Activated T-cell treated with anti-CD3 and anti-CD28 coated beads, Interleukin-2, amount 50 U/mL, for 4 hours (primary cell): ENCODE measurements at regions not wholly inside any gene's neighbourhood (a gene's known extent, or its start where the extent isn't known, plus 50 kb on each side); places are given as distances from the start of the nearest gene placed in this dataset.

Experiments used
- ATAC-seq, 2 donors: fragments of 200-7000 bp; cut with Tn5 transposase; one replicate each; pipeline ENCODE4 v1.10.0; 2021
- DNase-seq: peaks from one replicate; pipeline ENCODE4 v3.0.0-alpha.2; 2020
- H3K27me3 Mint-ChIP-seq: one replicate; pipeline ENCODE4 v1.8.0; 2021; ENCODE audit warnings: low read depth, mixed read lengths
- H3K36me3 Mint-ChIP-seq: one replicate; pipeline ENCODE4 v1.8.0; 2022; ENCODE audit warnings: mixed read lengths; ENCODE audit not compliant: insufficient read depth
- H3K4me1 Mint-ChIP-seq: one replicate; pipeline ENCODE4 v1.8.0; 2021; ENCODE audit warnings: low read depth, mixed read lengths
- H3K4me3 Mint-ChIP-seq: one replicate; pipeline ENCODE4 v1.8.0; 2021; ENCODE audit warnings: mild to moderate bottlenecking, moderate library complexity, mixed read lengths
- H3K9me3 Mint-ChIP-seq: one replicate; pipeline ENCODE4 v1.8.0; 2021; ENCODE audit warnings: mixed read lengths

GRCh38 chr3:14305324-14305723 is 97.1 kb upstream of the SLC6A6 start:
- ATAC-seq (no peak), DNase-seq (no peak)
- Mint-ChIP-seq H3K4me1 (peaks cover 8% of the 10 kb centered on the region), H3K27me3 (peaks cover 15% of the 10 kb centered on the region), H3K36me3 (no peaks in the 10 kb centered on the region), H3K9me3 (no peaks in the 10 kb centered on the region), H3K4me3 (no peak overlapping the region)

GRCh38 chr3:14306142-14306541 is 96.3 kb upstream of the SLC6A6 start:
- H3K4me1 Mint-ChIP-seq: peaks cover 8% of the 10 kb centered on the region
- no peaks in the 10 kb centered on the region for H3K36me3 Mint-ChIP-seq
- ATAC-seq: no peak
- peaks cover 15% of the 10 kb centered on the region for H3K27me3 Mint-ChIP-seq
- no peak overlapping the region for H3K4me3 Mint-ChIP-seq
- no peaks in the 10 kb centered on the region for H3K9me3 Mint-ChIP-seq
- no peak for DNase-seq

GRCh38 chr3:14307656-14308302 is 94.6 kb upstream of the SLC6A6 start:
- H3K4me3 Mint-ChIP-seq: no peak overlapping the region
- peaks cover 8% of the 10 kb centered on the region for H3K4me1 Mint-ChIP-seq
- DNase-seq (no peak), ATAC-seq (no peak)
- H3K27me3 Mint-ChIP-seq: peaks cover 22% of the 10 kb centered on the region
- no peaks in the 10 kb centered on the region for H3K36me3 Mint-ChIP-seq
- H3K9me3 Mint-ChIP-seq: no peaks in the 10 kb centered on the region

GRCh38 chr3:14311729-14312128 is 90.7 kb upstream of the SLC6A6 start:
- H3K4me1 Mint-ChIP-seq: no peaks in the 10 kb centered on the region
- peaks cover 22% of the 10 kb centered on the region for H3K27me3 Mint-ChIP-seq
- no peaks in the 10 kb centered on the region for H3K9me3 Mint-ChIP-seq
- DNase-seq: no peak
- no peak overlapping the region for H3K4me3 Mint-ChIP-seq
- no peak for ATAC-seq
- no peaks in the 10 kb centered on the region for H3K36me3 Mint-ChIP-seq

GRCh38 chr3:14312375-14312774 is 90.0 kb upstream of the SLC6A6 start:
- H3K4me3 Mint-ChIP-seq: no peak overlapping the region
- ATAC-seq: no peak
- H3K9me3 Mint-ChIP-seq: no peaks in the 10 kb centered on the region

GRCh38 chr3:14317057-14317553 is 85.3 kb upstream of the SLC6A6 start:
- H3K36me3 Mint-ChIP-seq: no peaks in the 10 kb centered on the region
- peaks cover 8% of the 10 kb centered on the region for H3K27me3 Mint-ChIP-seq
- DNase-seq: no peak
- peaks cover 8% of the 10 kb centered on the region for H3K9me3 Mint-ChIP-seq
- H3K4me1 Mint-ChIP-seq: no peaks in the 10 kb centered on the region
- H3K4me3 Mint-ChIP-seq: no peak overlapping the region
- ATAC-seq: no peak

More at GRCh38 chr3:14312375-14312774, 90.0 kb upstream of the SLC6A6 start:
- no peaks in the 10 kb centered on the region for H3K4me1 Mint-ChIP-seq
- DNase-seq: no peak
- peaks cover 19% of the 10 kb centered on the region for H3K27me3 Mint-ChIP-seq
- no peaks in the 10 kb centered on the region for H3K36me3 Mint-ChIP-seq

- Mint-ChIP-seq H3K36me3 (no peaks in the 10 kb centered on the region), H3K27me3 (peaks cover 4% of the 10 kb centered on the region), H3K9me3 (peaks cover 8% of the 10 kb centered on the region), H3K4me1 (no peaks in the 10 kb centered on the region), H3K4me3 (no peak overlapping the region)
- ATAC-seq: no peak
- no peak for DNase-seq
Measured at GRCh38 chr3:14318646-14319045, 83.8 kb upstream of the SLC6A6 start.

GRCh38 chr3:14319654-14320182 is 82.7 kb upstream of the SLC6A6 start:
- Mint-ChIP-seq H3K9me3 (peaks cover 8% of the 10 kb centered on the region), H3K4me1 (no peaks in the 10 kb centered on the region), H3K27me3 (peaks cover 2% of the 10 kb centered on the region), H3K36me3 (no peaks in the 10 kb centered on the region), H3K4me3 (no peak overlapping the region)
- DNase-seq (no peak), ATAC-seq (no peak)

GRCh38 chr3:14320219-14320618 is 82.2 kb upstream of the SLC6A6 start:
- Mint-ChIP-seq H3K4me1 (no peaks in the 10 kb centered on the region), H3K9me3 (peaks cover 8% of the 10 kb centered on the region), H3K36me3 (no peaks in the 10 kb centered on the region), H3K27me3 (peaks cover 2% of the 10 kb centered on the region), H3K4me3 (no peak overlapping the region)
- DNase-seq (no peak), ATAC-seq (no peak)

- DNase-seq (no peak), ATAC-seq (no peak)
- Mint-ChIP-seq H3K36me3 (no peaks in the 10 kb centered on the region), H3K27me3 (peaks cover 2% of the 10 kb centered on the region), H3K4me3 (no peak overlapping the region), H3K4me1 (no peaks in the 10 kb centered on the region), H3K9me3 (peaks cover 8% of the 10 kb centered on the region)
Measured at GRCh38 chr3:14322001-14322400, 80.4 kb upstream of the SLC6A6 start.

- no peak for DNase-seq
- Mint-ChIP-seq H3K4me1 (no peaks in the 10 kb centered on the region), H3K4me3 (no peak overlapping the region), H3K9me3 (peaks cover 8% of the 10 kb centered on the region), H3K27me3 (peaks cover 2% of the 10 kb centered on the region), H3K36me3 (no peaks in the 10 kb centered on the region)
- no peak for ATAC-seq
Measured at GRCh38 chr3:14322667-14323295, 79.6 kb upstream of the SLC6A6 start.

GRCh38 chr3:14323401-14324223 is 78.8 kb upstream of the SLC6A6 start:
- Mint-ChIP-seq H3K36me3 (no peaks in the 10 kb centered on the region), H3K27me3 (peaks cover 2% of the 10 kb centered on the region), H3K4me1 (no peaks in the 10 kb centered on the region), H3K4me3 (no peak overlapping the region), H3K9me3 (peaks cover 12% of the 10 kb centered on the region)
- DNase-seq (no peak), ATAC-seq (no peak)

- Mint-ChIP-seq H3K9me3 (peaks cover 13% of the 10 kb centered on the region), H3K4me1 (no peaks in the 10 kb centered on the region), H3K4me3 (no peak overlapping the region), H3K27me3 (peaks cover 2% of the 10 kb centered on the region), H3K36me3 (no peaks in the 10 kb centered on the region)
- DNase-seq (no peak), ATAC-seq (no peak)
Measured at GRCh38 chr3:14324224-14324944, 78.0 kb upstream of the SLC6A6 start.

GRCh38 chr3:14328422-14328821 is 74.0 kb upstream of the SLC6A6 start:
- Mint-ChIP-seq H3K4me1 (no peaks in the 10 kb centered on the region), H3K27me3 (peaks cover under 1% of the 10 kb centered on the region), H3K4me3 (no peak overlapping the region), H3K36me3 (no peaks in the 10 kb centered on the region), H3K9me3 (peaks cover 5% of the 10 kb centered on the region)
- no peak for DNase-seq
- no peak for ATAC-seq
